Gastroesophageal sphincter (tissue), 4 donors: ENCODE measurements at regions not wholly inside any gene's neighbourhood (a gene's known extent, or its start where the extent isn't known, plus 50 kb on each side); places are given as distances from the start of the nearest gene placed in this dataset.
"Not testable (repeated sequence)": the region's sequence is repeated elsewhere in the genome, so short reads cannot be mapped to it uniquely, and the experiment has no call there.

Experiments
- ATAC-seq: fragments of 150-250 bp; one replicate; pipeline ENCODE4 v1.9.1; 2016; ENCODE audit warnings: mild to moderate bottlenecking, moderate library complexity
- H3K27ac ChIP-seq, 4 donors: fragments of 200-600 bp; sonication (generic) in 3 of 4; 1 replicate in 3 of 4; 2 replicates in 1 of 4; pipeline ENCODE4 v1.5.1; 2016 to 2019
- H3K27me3 ChIP-seq: fragments of 200-600 bp; sonication (generic); one replicate; pipeline ENCODE4 v1.5.1; 2019
- H3K36me3 ChIP-seq, 2 donors: fragments of 200-600 bp; sonication (generic); one replicate each; pipeline ENCODE4 v1.5.1; 2019; ENCODE audit warnings: control low read depth in 1 of 2
- H3K4me1 ChIP-seq, 3 donors: fragments of 200-600 bp; sonication (generic); 1 replicate in 2 of 3; 2 replicates in 1 of 3; pipeline ENCODE4 v1.5.1; 2016 to 2019; ENCODE audit warnings: control low read depth in 2 of 3
- H3K4me3 ChIP-seq, 2 donors: fragments of 200-600 bp; sonication (generic); one replicate each; pipeline ENCODE4 v1.5.1; 2019; ENCODE audit warnings: mild to moderate bottlenecking in 1 of 2, moderate library complexity in 1 of 2
- H3K9me3 ChIP-seq, 3 donors: fragments of 200-600 bp; sonication (generic); one replicate each; pipeline ENCODE4 v1.5.1; 2017 to 2019; ENCODE audit warnings: control low read depth in 2 of 3
- CTCF ChIP-seq, 4 experiments: fragments of 200-600 bp in 2 of 4; fragments of 450-650 bp in 2 of 4; sonication (generic) in 1 of 4; IDR thresholded peaks; one replicate each; pipeline ENCODE4 v1.5.1; 2017 to 2019; ENCODE audit warnings: antibody characterized with exemption in 4 of 4, mild to moderate bottlenecking in 2 of 4, moderate library complexity in 2 of 4
- EP300 ChIP-seq: sonication (generic); formaldehyde crosslinking; IDR thresholded peaks from one replicate; pipeline ENCODE4 v1.6.1; 2017; ENCODE audit warnings: antibody characterized with exemption, mild to moderate bottlenecking
- POLR2A ChIP-seq, 2 donors: fragments of 450-650 bp; IDR thresholded peaks; one replicate each; pipeline ENCODE4 v1.6.1; 2017; ENCODE audit warnings: antibody characterized with exemption in 2 of 2, mild to moderate bottlenecking in 2 of 2, moderate library complexity in 1 of 2
- POLR2AphosphoS5 ChIP-seq: sonication (generic); formaldehyde crosslinking; IDR thresholded peaks from one replicate; pipeline ENCODE4 v1.6.1; 2017; ENCODE audit warnings: antibody characterized with exemption
- WGBS, 2 donors: methylation state at CpG; one replicate each; pipeline ENCODE4 v1.1.5; 2018; ENCODE audit warnings: low coverage in 1 of 2; 5-methylcytosine and 5-hydroxymethylcytosine counted together
- small RNA-seq, 4 donors: library from RNA; depleted of rRNA; stranded (forward); fragments of <200 nt; gene quantifications; one replicate each; pipeline ENCODE3, GENCODE V24; 2016

GRCh38 chr9:60525879-60526686, 388.1 kb upstream of the SPATA31A5 start:
- not testable (repeated sequence) for H3K4me3 ChIP-seq, H3K36me3 ChIP-seq, H3K4me1 ChIP-seq, H3K27ac ChIP-seq, H3K27me3 ChIP-seq
- 50 to 52% methylated on average over 6 to 8 of the region's 10 CpGs for WGBS, 2 donors
- peak; percentile 39 for ATAC-seq
- peaks cover 0 to 30% (median 0%) of the 10 kb centered on the region in 3 donors for H3K9me3 ChIP-seq

- H3K36me3 ChIP-seq, H3K4me1 ChIP-seq, H3K4me3 ChIP-seq, H3K27ac ChIP-seq, H3K27me3 ChIP-seq: not testable (repeated sequence)
- ATAC-seq, result peak; percentile 25
- H3K9me3 ChIP-seq, result peaks cover 0 to 23% (median 0%) of the 10 kb centered on the region in 3 donors
- WGBS, 2 donors, result 36 to 50% methylated on average over 3 of the region's 3 CpGs
Measured at GRCh38 chr9:60526694-60527231, 387.4 kb upstream of the SPATA31A5 start.

GRCh38 chr9:60544518-60544917, 369.7 kb upstream of the SPATA31A5 start:
- H3K4me3 ChIP-seq, H3K27me3 ChIP-seq, H3K4me1 ChIP-seq, ATAC-seq, H3K27ac ChIP-seq, H3K36me3 ChIP-seq: not testable (repeated sequence)
- peaks cover 0 to 62% (median 0%) of the 10 kb centered on the region in 3 donors for H3K9me3 ChIP-seq
- WGBS, 2 donors, result 80 to 97% methylated on average over 1 to 3 of the region's 10 CpGs

GRCh38 chr9:60545346-60545877, 368.8 kb upstream of the SPATA31A5 start:
- no peak for TF ChIP-seq CTCF (IDR thresholded peaks at IDR 0.05)
- no peak for TF ChIP-seq POLR2A (IDR thresholded peaks at IDR 0.05)
- no peak for TF ChIP-seq EP300
- no CpG with 5 or more reads among the region's 19 CpGs for WGBS, 2 donors
- Histone ChIP-seq H3K27me3 (no peaks in the 10 kb centered on the region), H3K4me3 (no peak overlapping the region), H3K4me1 (no peaks in the 10 kb centered on the region), H3K27ac (no peak overlapping the region), H3K36me3 (no peaks in the 10 kb centered on the region), H3K9me3 (peaks cover 0 to 56% (median 0%) of the 10 kb centered on the region in 3 donors)
- ATAC-seq, result no peak

- no peak for ATAC-seq
- Histone ChIP-seq H3K36me3 (no peaks in the 10 kb centered on the region), H3K4me1 (no peaks in the 10 kb centered on the region), H3K9me3 (peaks cover 0 to 52% (median 0%) of the 10 kb centered on the region in 3 donors), H3K27ac (no peak overlapping the region), H3K27me3 (no peaks in the 10 kb centered on the region), H3K4me3 (no peak overlapping the region)
- WGBS, 2 donors, result no CpG with 5 or more reads among the region's 27 CpGs
- TF ChIP-seq POLR2A (IDR thresholded peaks at IDR 0.05) (no peak), EP300 (no peak), CTCF (IDR thresholded peaks at IDR 0.05) (no peak), POLR2AphosphoS5 (no peak)
Measured at GRCh38 chr9:60545878-60546385, 368.3 kb upstream of the SPATA31A5 start.

- WGBS, 2 donors, result no CpG with 5 or more reads among the region's 19 CpGs
- Histone ChIP-seq H3K36me3 (no peaks in the 10 kb centered on the region), H3K9me3 (peaks cover 0 to 47% (median 0%) of the 10 kb centered on the region in 3 donors), H3K27ac (no peak overlapping the region), H3K27me3 (no peaks in the 10 kb centered on the region), H3K4me3 (no peak overlapping the region), H3K4me1 (no peaks in the 10 kb centered on the region)
- ATAC-seq, result no peak
- TF ChIP-seq POLR2A (IDR thresholded peaks at IDR 0.05), result no peak
Measured at GRCh38 chr9:60546406-60546805, 367.8 kb upstream of the SPATA31A5 start.

- H3K9me3 ChIP-seq, result peaks cover 0 to 41% (median 0%) of the 10 kb centered on the region in 3 donors
- ATAC-seq, H3K4me1 ChIP-seq, H3K27me3 ChIP-seq, H3K27ac ChIP-seq, H3K36me3 ChIP-seq, H3K4me3 ChIP-seq: not testable (repeated sequence)
- 75% methylated on average over 4 of the region's 18 CpGs; no CpG with 5 or more reads in 1 of the 2 donors for WGBS, 2 donors
Measured at GRCh38 chr9:60546990-60547389, 367.2 kb upstream of the SPATA31A5 start.

Small RNAs in the stretch of these regions (small RNA-seq; reads per million reads assigned to genes)
- 0 reads per million in 4 donors for gene BX088702.1
